ENCODE measurements at regions not wholly inside any gene's neighbourhood (a gene's known extent, or its start where the extent isn't known, plus 50 kb on each side); places are given as distances from the start of the nearest gene placed in this dataset.

GRCh38 chr11:28757725-28758515 is 649.7 kb downstream of the METTL15 start:
- Histone ChIP-seq H3K27ac (ENCODE audit: low read length) (no peak overlapping the region), H3K27me3 (replicated peaks in 1 of 2; ENCODE audit: control insufficient read depth in 2 of 2, extremely low read depth in 1 of 2, insufficient read depth in 2 of 2, low read length in 1 of 2) (no peaks in the 10 kb centered on the region), H3K4me1 (ENCODE audit: control insufficient read depth in 1 of 2, extremely low read depth in 1 of 2, insufficient read depth in 2 of 2, low read length in 2 of 2) (no peaks in the 10 kb centered on the region), H3K36me3 (ENCODE audit: control insufficient read depth in 2 of 2, extremely low read depth in 1 of 2, insufficient read depth in 1 of 2, low read length in 1 of 2) (no peaks in the 10 kb centered on the region), H3K4me3 (ENCODE audit: control insufficient read depth in 1 of 2, extremely low read depth in 1 of 2, low read length in 1 of 2) (no peak overlapping the region), H3K9me3 (no peaks in the 10 kb centered on the region)
- Mint-ChIP-seq H3K27me3 (no peaks in the 10 kb centered on the region), H3K36me3 (no peaks in the 10 kb centered on the region), H3K4me1 (no peaks in the 10 kb centered on the region), H3K9me3 (peaks cover 2 to 10% (median 9%) of the 10 kb centered on the region in 3 donors), H3K27ac (no peak overlapping the region), H3K4me3 (no peak overlapping the region)
- CTCF ChIA-PET, result no interaction called here
- POLR2A ChIA-PET, result no interaction called here
- no peak for DNase-seq
- WGBS (ENCODE audit: insufficient coverage), result no CpG with 5 or more reads among the region's 5 CpGs
- no peak for ATAC-seq (replicated peaks in 1 of 4)

DNA sequence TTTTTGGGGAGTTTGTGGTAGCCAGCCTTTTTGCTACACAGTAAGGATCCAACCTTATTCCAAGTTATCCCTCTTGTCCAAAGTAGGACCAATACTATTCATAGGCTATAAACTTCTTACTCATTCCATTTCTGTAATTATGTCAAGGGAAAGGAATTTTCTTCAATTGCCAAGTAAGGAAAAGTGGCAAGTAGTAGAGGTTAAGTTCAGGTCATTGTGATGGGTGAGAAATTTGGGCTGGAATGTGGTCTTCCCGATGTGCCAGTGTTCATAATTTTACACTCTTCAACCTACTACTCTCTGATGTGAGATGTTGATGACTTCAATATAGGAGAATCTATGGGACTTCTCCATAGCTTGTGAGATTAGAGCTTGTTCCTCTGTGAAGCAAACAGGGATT is 648.8 kb downstream of the METTL15 start:
- H3K27me3 ChIP-seq (replicated peaks in 1 of 2; ENCODE audit: control insufficient read depth in 2 of 2, extremely low read depth in 1 of 2, insufficient read depth in 2 of 2, low read length in 1 of 2), result no peaks in the 10 kb centered on the region
- H3K9me3 ChIP-seq, result no peaks in the 10 kb centered on the region
- no peak overlapping the region for H3K27ac Mint-ChIP-seq
- no peaks in the 10 kb centered on the region for H3K36me3 Mint-ChIP-seq
- no peak overlapping the region for H3K27ac ChIP-seq (ENCODE audit: low read length)
- CTCF ChIA-PET, result no interaction called here
- no peaks in the 10 kb centered on the region for H3K4me1 Mint-ChIP-seq
- no peak overlapping the region for H3K4me3 Mint-ChIP-seq
- no peak for DNase-seq
- POLR2A ChIA-PET, result no interaction called here
- no peaks in the 10 kb centered on the region for H3K4me1 ChIP-seq (ENCODE audit: control insufficient read depth in 1 of 2, extremely low read depth in 1 of 2, insufficient read depth in 2 of 2, low read length in 2 of 2)
- no peaks in the 10 kb centered on the region for H3K36me3 ChIP-seq (ENCODE audit: control insufficient read depth in 2 of 2, extremely low read depth in 1 of 2, insufficient read depth in 1 of 2, low read length in 1 of 2)
- peaks cover 2 to 15% (median 9%) of the 10 kb centered on the region in 3 donors for H3K9me3 Mint-ChIP-seq
- H3K27me3 Mint-ChIP-seq, result no peaks in the 10 kb centered on the region
- WGBS (ENCODE audit: insufficient coverage), result no CpG with 5 or more reads among the region's 1 CpG
- no peak overlapping the region for H3K4me3 ChIP-seq (ENCODE audit: control insufficient read depth in 1 of 2, extremely low read depth in 1 of 2, low read length in 1 of 2)
- no peak for ATAC-seq (replicated peaks in 1 of 4)

DNA sequence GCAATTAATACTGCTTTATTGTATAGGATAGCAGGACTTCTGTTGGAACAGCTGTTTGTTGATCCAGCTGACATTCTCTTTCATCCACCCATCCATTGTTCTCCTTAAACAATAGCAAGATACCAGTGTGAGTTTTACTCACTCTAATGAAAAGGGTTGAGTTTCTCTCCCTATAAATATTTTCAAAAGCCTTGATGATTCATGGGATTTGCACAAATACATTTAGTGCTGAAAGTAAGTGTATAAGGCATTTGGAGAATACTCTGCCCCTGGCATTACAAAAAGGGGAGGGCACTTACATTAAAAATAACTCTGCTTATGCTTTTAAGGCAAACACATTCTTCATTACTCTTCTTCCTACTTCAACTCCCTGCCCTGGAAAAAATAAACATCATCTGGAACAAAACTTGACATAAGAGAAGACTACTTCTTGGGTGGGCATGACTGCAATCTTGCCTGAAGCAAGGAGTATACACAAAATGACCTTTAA is 634.9 kb downstream of the METTL15 start:
- ATAC-seq (replicated peaks in 1 of 4), result no peak
- H3K9me3 Mint-ChIP-seq, result peaks cover 16 to 20% (median 17%) of the 10 kb centered on the region in 3 donors

DNA sequence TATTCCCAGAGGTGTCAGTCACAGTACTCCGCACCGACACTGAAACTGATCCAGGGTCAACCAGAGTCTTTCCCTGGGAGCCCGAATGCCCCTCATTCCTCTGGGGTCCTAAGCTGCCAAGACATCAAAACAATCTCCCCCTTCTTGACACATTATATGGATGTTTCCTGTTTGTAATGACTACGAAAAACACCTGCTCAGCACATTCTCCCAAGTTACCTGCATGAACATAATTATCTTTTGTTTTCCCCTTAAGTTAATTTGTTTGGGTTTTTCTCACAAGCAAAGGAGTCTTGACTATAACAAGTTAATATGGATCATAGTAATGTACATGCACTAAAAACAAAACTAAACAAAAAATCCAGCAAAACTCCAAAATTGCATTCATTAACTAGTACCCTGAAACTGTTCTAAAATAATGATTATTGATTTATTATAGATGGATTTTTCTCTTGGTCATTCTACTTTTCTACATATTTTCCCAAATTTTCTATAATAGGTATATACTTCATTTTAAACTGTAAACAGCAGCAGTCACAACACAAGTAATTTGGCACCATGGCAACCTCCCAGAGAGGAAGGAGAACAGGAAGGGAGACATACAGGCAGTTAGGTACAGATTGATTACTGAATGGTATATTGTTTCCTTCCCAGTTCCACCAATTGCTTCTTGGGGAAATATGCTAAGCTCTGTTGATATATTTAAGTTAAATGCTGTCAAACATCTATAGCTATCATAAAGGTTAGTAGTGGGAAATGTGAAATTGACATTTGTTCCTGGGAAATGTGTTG is 631.5 kb downstream of the METTL15 start:
- Histone ChIP-seq H3K27me3 (replicated peaks in 1 of 2; ENCODE audit: control insufficient read depth in 2 of 2, extremely low read depth in 1 of 2, insufficient read depth in 2 of 2, low read length in 1 of 2) (no peaks in the 10 kb centered on the region), H3K4me3 (ENCODE audit: control insufficient read depth in 1 of 2, extremely low read depth in 1 of 2, low read length in 1 of 2) (no peak overlapping the region), H3K9me3 (no peaks in the 10 kb centered on the region), H3K4me1 (ENCODE audit: control insufficient read depth in 1 of 2, extremely low read depth in 1 of 2, insufficient read depth in 2 of 2, low read length in 2 of 2) (no peaks in the 10 kb centered on the region), H3K36me3 (ENCODE audit: control insufficient read depth in 2 of 2, extremely low read depth in 1 of 2, insufficient read depth in 1 of 2, low read length in 1 of 2) (no peaks in the 10 kb centered on the region), H3K27ac (ENCODE audit: low read length) (no peak overlapping the region)
- ATAC-seq (replicated peaks in 1 of 4), result no peak
- Mint-ChIP-seq H3K27ac (no peak overlapping the region), H3K9me3 (peaks cover 7 to 10% (median 8%) of the 10 kb centered on the region in 3 donors), H3K4me3 (no peak overlapping the region), H3K27me3 (no peaks in the 10 kb centered on the region), H3K4me1 (no peaks in the 10 kb centered on the region), H3K36me3 (no peaks in the 10 kb centered on the region)
- no CpG with 5 or more reads among the region's 4 CpGs for WGBS (ENCODE audit: insufficient coverage)
- DNase-seq, result no peak
- CTCF ChIA-PET, result no interaction called here
- POLR2A ChIA-PET, result no interaction called here

More for the DNA sequence above, 634.9 kb downstream of the METTL15 start:
- no peak overlapping the region for H3K27ac Mint-ChIP-seq
- ChIA-PET POLR2A (no interaction called here), CTCF (no interaction called here)
- Histone ChIP-seq H3K4me3 (ENCODE audit: control insufficient read depth in 1 of 2, extremely low read depth in 1 of 2, low read length in 1 of 2) (no peak overlapping the region), H3K27me3 (replicated peaks in 1 of 2; ENCODE audit: control insufficient read depth in 2 of 2, extremely low read depth in 1 of 2, insufficient read depth in 2 of 2, low read length in 1 of 2) (no peaks in the 10 kb centered on the region), H3K4me1 (ENCODE audit: control insufficient read depth in 1 of 2, extremely low read depth in 1 of 2, insufficient read depth in 2 of 2, low read length in 2 of 2) (no peaks in the 10 kb centered on the region), H3K9me3 (no peaks in the 10 kb centered on the region), H3K36me3 (ENCODE audit: control insufficient read depth in 2 of 2, extremely low read depth in 1 of 2, insufficient read depth in 1 of 2, low read length in 1 of 2) (no peaks in the 10 kb centered on the region), H3K27ac (ENCODE audit: low read length) (no peak overlapping the region)
- no peaks in the 10 kb centered on the region for H3K4me1 Mint-ChIP-seq
- no peaks in the 10 kb centered on the region for H3K36me3 Mint-ChIP-seq
- no peaks in the 10 kb centered on the region for H3K27me3 Mint-ChIP-seq
- no peak overlapping the region for H3K4me3 Mint-ChIP-seq
- DNase-seq, result no peak

- Histone ChIP-seq H3K27me3 (replicated peaks in 1 of 2; ENCODE audit: control insufficient read depth in 2 of 2, extremely low read depth in 1 of 2, insufficient read depth in 2 of 2, low read length in 1 of 2) (no peaks in the 10 kb centered on the region), H3K4me3 (ENCODE audit: control insufficient read depth in 1 of 2, extremely low read depth in 1 of 2, low read length in 1 of 2) (no peak overlapping the region), H3K36me3 (ENCODE audit: control insufficient read depth in 2 of 2, extremely low read depth in 1 of 2, insufficient read depth in 1 of 2, low read length in 1 of 2) (no peaks in the 10 kb centered on the region), H3K4me1 (ENCODE audit: control insufficient read depth in 1 of 2, extremely low read depth in 1 of 2, insufficient read depth in 2 of 2, low read length in 2 of 2) (no peaks in the 10 kb centered on the region), H3K9me3 (no peaks in the 10 kb centered on the region), H3K27ac (ENCODE audit: low read length) (no peak overlapping the region)
- ATAC-seq (replicated peaks in 1 of 4) (no peak), DNase-seq (no peak)
- Mint-ChIP-seq H3K36me3 (no peaks in the 10 kb centered on the region), H3K27ac (no peak overlapping the region), H3K4me1 (no peaks in the 10 kb centered on the region), H3K4me3 (no peak overlapping the region), H3K9me3 (peaks cover 9 to 16% (median 12%) of the 10 kb centered on the region in 3 donors), H3K27me3 (no peaks in the 10 kb centered on the region)
- POLR2A ChIA-PET, result no interaction called here
- CTCF ChIA-PET, result interaction anchor here in 1 of 2 donors (0.5 kb wide), 1 partner anchor 490 kb away, joined by 3 read pairs; no protein-coding TSS in a partner anchor
Measured at GRCh38 chr11:28738549-28738948, 630.4 kb downstream of the METTL15 start.

DNA sequence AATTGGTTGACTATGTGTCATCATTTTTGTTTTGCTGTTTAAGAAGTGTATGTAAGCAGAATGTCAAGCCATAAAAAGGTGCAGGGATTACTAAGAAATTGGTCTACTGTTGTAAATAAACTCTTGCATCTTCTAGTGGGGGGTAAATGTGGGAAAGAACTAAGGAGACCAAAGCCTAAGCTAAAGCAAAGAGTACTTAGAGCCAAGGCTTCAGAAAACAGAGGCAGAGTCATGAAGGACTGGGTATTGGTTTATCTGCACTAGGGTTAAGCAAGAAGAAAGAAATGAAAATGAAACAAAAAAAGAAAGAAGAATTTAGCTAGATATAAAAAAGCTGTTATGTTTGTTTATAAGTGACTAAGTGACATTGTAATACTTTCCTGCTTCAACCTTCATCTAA is 628.1 kb downstream of the METTL15 start:
- no peaks in the 10 kb centered on the region for H3K9me3 ChIP-seq
- CTCF ChIA-PET, result no interaction called here
- H3K36me3 ChIP-seq (ENCODE audit: control insufficient read depth in 2 of 2, extremely low read depth in 1 of 2, insufficient read depth in 1 of 2, low read length in 1 of 2), result no peaks in the 10 kb centered on the region
- ATAC-seq (replicated peaks in 1 of 4), result no peak
- Mint-ChIP-seq H3K36me3 (no peaks in the 10 kb centered on the region), H3K9me3 (peaks cover 12 to 21% (median 18%) of the 10 kb centered on the region in 3 donors), H3K4me3 (no peak overlapping the region), H3K4me1 (no peaks in the 10 kb centered on the region), H3K27ac (no peak overlapping the region), H3K27me3 (no peaks in the 10 kb centered on the region)
- no peak for DNase-seq
- POLR2A ChIA-PET, result no interaction called here
- H3K4me3 ChIP-seq (ENCODE audit: control insufficient read depth in 1 of 2, extremely low read depth in 1 of 2, low read length in 1 of 2), result no peak overlapping the region
- H3K27me3 ChIP-seq (replicated peaks in 1 of 2; ENCODE audit: control insufficient read depth in 2 of 2, extremely low read depth in 1 of 2, insufficient read depth in 2 of 2, low read length in 1 of 2), result no peaks in the 10 kb centered on the region
- H3K27ac ChIP-seq (ENCODE audit: low read length), result no peak overlapping the region
- no peaks in the 10 kb centered on the region for H3K4me1 ChIP-seq (ENCODE audit: control insufficient read depth in 1 of 2, extremely low read depth in 1 of 2, insufficient read depth in 2 of 2, low read length in 2 of 2)
